ENCODE measurements at regions not wholly inside any gene's neighbourhood (a gene's known extent, or its start where the extent isn't known, plus 50 kb on each side); places are given as distances from the start of the nearest gene placed in this dataset.

GRCh38 chr12:44961887-44962286, 85.8 kb upstream of the NELL2 start:
- no peak for DNase-seq (ENCODE audit: unreplicated experiment)
- intact Hi-C loops (cut with micrococcal nuclease) = no loop called here
- ChIA-PET CTCF (interaction anchor here (0.8 to 3.0 kb wide), 2 partner anchors 11 to 13 kb away, joined by 3 to 15 read pairs; no protein-coding TSS in a partner anchor), POLR2A (no interaction called here)
- Mint-ChIP-seq H3K4me1 (ENCODE audit: insufficient read depth, unreplicated experiment) (no peaks in the 10 kb centered on the region), H3K36me3 (ENCODE audit: insufficient read depth, unreplicated experiment) (no peaks in the 10 kb centered on the region), H3K27ac (ENCODE audit: low read depth, unreplicated experiment) (no peak overlapping the region), H3K27me3 (ENCODE audit: insufficient read depth, unreplicated experiment) (peaks cover 32% of the 10 kb centered on the region), H3K4me3 (ENCODE audit: unreplicated experiment) (no peak overlapping the region), H3K9me3 (ENCODE audit: unreplicated experiment) (no peaks in the 10 kb centered on the region)
- BruUV-seq (replicated peaks) = no TSS peak
- TF ChIP-seq CTCF (IDR thresholded peaks at IDR 0.05; ENCODE audit: unreplicated experiment) = no peak

- TF ChIP-seq CTCF (IDR thresholded peaks at IDR 0.05; ENCODE audit: unreplicated experiment) = no peak
- H3K27ac Mint-ChIP-seq (ENCODE audit: low read depth, unreplicated experiment) = no peak overlapping the region
- peaks cover 28% of the 10 kb centered on the region for H3K27me3 Mint-ChIP-seq (ENCODE audit: insufficient read depth, unreplicated experiment)
- no peaks in the 10 kb centered on the region for H3K9me3 Mint-ChIP-seq (ENCODE audit: unreplicated experiment)
- ChIA-PET POLR2A (no interaction called here), CTCF (interaction anchor here (0.6 to 3.0 kb wide), 3 partner anchors 12 to 56 kb away, joined by 3 to 15 read pairs (median 3); no protein-coding TSS in a partner anchor)
- peak; percentile 9 for DNase-seq (ENCODE audit: unreplicated experiment)
- no peaks in the 10 kb centered on the region for H3K36me3 Mint-ChIP-seq (ENCODE audit: insufficient read depth, unreplicated experiment)
- H3K4me3 Mint-ChIP-seq (ENCODE audit: unreplicated experiment) = no peak overlapping the region
- BruUV-seq (replicated peaks) = no TSS peak
- H3K4me1 Mint-ChIP-seq (ENCODE audit: insufficient read depth, unreplicated experiment) = no peaks in the 10 kb centered on the region
- intact Hi-C loops (cut with micrococcal nuclease) = no loop called here
Observed at GRCh38 chr12:44960856-44961255, 84.7 kb upstream of the NELL2 start.

- Mint-ChIP-seq H3K36me3 (ENCODE audit: insufficient read depth, unreplicated experiment) (no peaks in the 10 kb centered on the region), H3K27ac (ENCODE audit: low read depth, unreplicated experiment) (no peak overlapping the region), H3K4me3 (ENCODE audit: unreplicated experiment) (no peak overlapping the region), H3K27me3 (ENCODE audit: insufficient read depth, unreplicated experiment) (peaks cover 24% of the 10 kb centered on the region), H3K4me1 (ENCODE audit: insufficient read depth, unreplicated experiment) (no peaks in the 10 kb centered on the region), H3K9me3 (ENCODE audit: unreplicated experiment) (no peaks in the 10 kb centered on the region)
- POLR2A ChIA-PET = no interaction called here
- intact Hi-C loops (cut with micrococcal nuclease) = no loop called here
- CTCF ChIA-PET = interaction anchor here (3.0 kb wide), 1 partner anchor 11 kb away, joined by 15 read pairs; no protein-coding TSS in a partner anchor
- DNase-seq (ENCODE audit: unreplicated experiment) = no peak
- BruUV-seq (replicated peaks) = no TSS peak
- no peak for TF ChIP-seq CTCF (IDR thresholded peaks at IDR 0.05; ENCODE audit: unreplicated experiment)
Observed at GRCh38 chr12:44960423-44960822, 84.3 kb upstream of the NELL2 start.

- CTCF ChIA-PET = no interaction called here
- POLR2A ChIA-PET = no interaction called here
- H3K27me3 Mint-ChIP-seq (ENCODE audit: insufficient read depth, unreplicated experiment) = peaks cover 45% of the 10 kb centered on the region
- intact Hi-C loops (cut with micrococcal nuclease) = loop anchor here (5.0 kb wide), 2 partner anchors 175 to 990 kb away; no protein-coding TSS in a partner anchor
- no peak overlapping the region for H3K27ac Mint-ChIP-seq (ENCODE audit: low read depth, unreplicated experiment)
- DNase-seq (ENCODE audit: unreplicated experiment) = no peak
- BruUV-seq (replicated peaks) = no TSS peak
- no peaks in the 10 kb centered on the region for H3K36me3 Mint-ChIP-seq (ENCODE audit: insufficient read depth, unreplicated experiment)
- H3K4me3 Mint-ChIP-seq (ENCODE audit: unreplicated experiment) = no peak overlapping the region
- no peaks in the 10 kb centered on the region for H3K9me3 Mint-ChIP-seq (ENCODE audit: unreplicated experiment)
- no peaks in the 10 kb centered on the region for H3K4me1 Mint-ChIP-seq (ENCODE audit: insufficient read depth, unreplicated experiment)
- TF ChIP-seq CTCF (IDR thresholded peaks at IDR 0.05; ENCODE audit: unreplicated experiment) = no peak
Observed at GRCh38 chr12:44947163-44947562, 71.0 kb upstream of the NELL2 start.

Measured in MCF 10A (cell line).